NCI-H1092 treated with DMSO at 0.1 percent for 48 hours (cell line): ENCODE measurements at regions not wholly inside any gene's neighbourhood (a gene's known extent, or its start where the extent isn't known, plus 50 kb on each side); places are given as distances from the start of the nearest gene placed in this dataset.

Experiments used
- DNase-seq: peaks from one replicate; lab custom pipeline; 2025; lab: John Stamatoyannopoulos, UW

DNA sequence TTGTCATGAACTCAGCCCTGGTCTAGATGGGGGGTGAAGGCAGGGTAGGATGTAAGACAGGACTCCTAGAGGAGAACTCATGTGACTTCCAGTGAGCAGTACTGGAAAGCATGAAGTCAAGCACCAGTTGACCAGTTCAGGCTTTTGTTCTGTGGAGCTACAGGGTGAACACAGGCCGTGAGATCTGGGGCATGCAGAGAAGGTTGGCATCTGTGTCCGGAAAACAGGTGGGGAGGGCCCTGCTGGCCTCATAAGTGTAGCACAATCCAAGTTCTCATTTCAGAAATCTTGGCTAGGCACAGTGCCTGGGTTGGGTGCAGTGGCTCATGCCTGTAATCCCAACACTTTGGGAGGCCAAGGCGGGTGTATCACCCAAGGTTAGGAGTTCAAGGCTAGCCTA is 50.9 kb upstream of the SPATS2L start:
- no peak for DNase-seq
